ENCODE measurements at regions not wholly inside any gene's neighbourhood (a gene's known extent, or its start where the extent isn't known, plus 50 kb on each side); places are given as distances from the start of the nearest gene placed in this dataset.

- TF ChIP-seq CTCF (conservative IDR thresholded peaks at IDR 0.05), result no peak
- no peak overlapping the region for H3K27ac ChIP-seq
Observed at GRCh38 chr11:19642185-19643158, 70.2 kb upstream of the NAV2 start.

- no peak overlapping the region for H3K27ac ChIP-seq
- no peak for TF ChIP-seq CTCF (conservative IDR thresholded peaks at IDR 0.05)
Observed at GRCh38 chr11:19639603-19640105, 73.0 kb upstream of the NAV2 start.

DNA sequence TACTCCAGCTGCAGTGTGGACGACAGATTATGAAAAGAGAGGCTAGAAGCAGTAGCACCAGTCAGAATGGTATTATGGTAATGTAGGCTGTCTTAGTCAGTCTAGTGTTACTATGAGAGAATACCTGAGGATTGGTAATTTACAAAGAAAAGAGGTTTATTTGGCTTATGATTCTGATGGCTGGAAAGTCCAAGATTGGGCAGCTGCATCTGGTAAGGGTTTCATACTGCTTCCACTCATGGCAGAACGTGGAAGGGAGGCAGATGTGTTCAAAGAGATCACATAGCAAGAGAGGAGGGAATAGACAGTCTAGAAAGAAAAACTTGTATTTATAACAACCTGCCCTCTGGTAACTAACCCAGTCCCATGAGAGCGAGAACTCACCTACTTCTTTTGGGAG is 77.3 kb upstream of the NAV2 start:
- no peak for TF ChIP-seq CTCF (conservative IDR thresholded peaks at IDR 0.05)

GRCh38 chr11:19633276-19633675 is 79.4 kb upstream of the NAV2 start:
- H3K27ac ChIP-seq, result peak overlapping the region; percentile 55
- TF ChIP-seq CTCF (conservative IDR thresholded peaks at IDR 0.05), result no peak

More for the DNA sequence above, 77.3 kb upstream of the NAV2 start:
- H3K27ac ChIP-seq, result no peak overlapping the region

- no peak overlapping the region for H3K27ac ChIP-seq
- TF ChIP-seq CTCF (conservative IDR thresholded peaks at IDR 0.05), result no peak
Observed at GRCh38 chr11:19632499-19632834, 80.2 kb upstream of the NAV2 start.

DNA sequence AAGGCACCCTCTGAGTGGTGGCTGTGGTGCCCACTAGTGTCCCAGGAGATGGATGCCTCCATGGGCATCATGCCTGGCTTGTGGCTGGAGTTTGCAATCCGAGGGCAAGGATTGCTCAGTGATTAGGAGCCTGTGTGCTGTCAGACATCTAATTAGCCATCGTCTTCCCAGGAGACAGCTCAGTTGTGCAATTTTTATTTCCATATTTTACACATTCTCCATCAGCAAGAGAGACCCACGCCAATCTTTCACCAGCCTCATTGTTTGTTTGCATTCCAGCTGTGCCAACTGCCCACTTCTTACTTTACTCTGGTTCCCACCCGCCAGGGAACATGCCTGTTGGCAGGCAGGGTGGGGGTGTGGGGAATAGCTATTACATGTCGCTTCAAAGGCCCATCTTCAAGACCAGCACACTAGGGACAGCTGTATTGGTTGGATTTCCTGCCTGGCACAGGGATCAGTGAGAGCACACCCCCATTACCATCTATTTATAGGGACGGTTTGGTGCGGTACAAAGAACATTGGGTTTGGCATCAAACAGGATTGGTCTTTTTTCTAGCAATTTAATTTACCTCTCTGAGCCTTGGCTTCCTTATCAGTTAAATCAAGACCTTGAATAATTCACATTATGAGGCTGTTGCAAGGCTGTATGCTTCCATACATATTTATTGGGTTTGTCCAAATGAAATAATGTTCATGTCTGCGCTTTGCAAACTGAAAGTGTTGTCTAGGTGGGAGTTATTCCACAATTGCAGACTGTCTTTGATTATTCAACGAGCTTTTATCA is 80.7 kb upstream of the NAV2 start:
- no peak for TF ChIP-seq CTCF (conservative IDR thresholded peaks at IDR 0.05)
- H3K27ac ChIP-seq, result no peak overlapping the region

DNA sequence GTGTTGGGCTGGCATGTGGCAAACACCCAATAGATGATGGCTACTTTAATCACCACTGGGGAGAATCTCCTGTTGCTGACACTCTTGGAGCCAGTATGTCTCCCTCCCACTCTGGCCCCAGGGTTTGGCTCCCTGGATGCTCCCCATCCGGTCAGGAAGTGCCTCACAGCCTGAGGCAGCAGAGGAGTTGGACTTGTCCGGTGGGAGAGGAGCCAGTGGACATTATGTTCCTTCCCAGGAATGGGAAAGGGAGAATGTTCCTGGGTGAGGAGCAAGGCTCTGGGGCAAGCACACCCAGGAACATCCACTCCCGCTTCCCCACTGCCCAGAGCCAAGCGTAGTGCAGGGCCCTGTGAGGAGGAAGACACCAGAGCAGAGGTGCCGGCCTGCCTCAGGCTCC is 84.6 kb upstream of the NAV2 start:
- peak overlapping the region; percentile 52 for H3K27ac ChIP-seq

More for the DNA sequence above, 84.6 kb upstream of the NAV2 start:
- TF ChIP-seq CTCF (conservative IDR thresholded peaks at IDR 0.05), result no peak
